Lower leg skin (tissue), 3 donors: ENCODE measurements at regions not wholly inside any gene's neighbourhood (a gene's known extent, or its start where the extent isn't known, plus 50 kb on each side); places are given as distances from the start of the nearest gene placed in this dataset.

Experiments used
- CTCF ChIP-seq, 3 donors: fragments of 450-650 bp; IDR thresholded peaks; one replicate each; pipeline ENCODE4 v1.5.1; 2016; ENCODE audit warnings: antibody characterized with exemption in 3 of 3, mild to moderate bottlenecking in 3 of 3, moderate library complexity in 2 of 3
- POLR2A ChIP-seq, 2 donors: fragments of 450-650 bp; IDR thresholded peaks; one replicate each; pipeline ENCODE4 v1.6.1; 2016 to 2017; ENCODE audit warnings: antibody characterized with exemption in 2 of 2, mild to moderate bottlenecking in 1 of 2, moderate library complexity in 1 of 2

GRCh38 chrX:45769761-45770582, 569.3 kb upstream of the DIPK2B start:
- TF ChIP-seq CTCF (IDR thresholded peaks at IDR 0.05): no peak
- TF ChIP-seq POLR2A (IDR thresholded peaks at IDR 0.05): no peak
